Stimulated activated CD8-positive, alpha-beta memory T cell treated with anti-CD3 and anti-CD28 coated beads, Interleukin-4, amount 100 ng/mL, for 48 hours (primary cell): ENCODE measurements at regions not wholly inside any gene's neighbourhood (a gene's known extent, or its start where the extent isn't known, plus 50 kb on each side); places are given as distances from the start of the nearest gene placed in this dataset.

ENCODE experiments used
- DNase-seq: peaks from one replicate; pipeline ENCODE4 v3.0.0-alpha.2; 2020

- no peak for DNase-seq
Measured at GRCh38 chr18:4851301-4851976, 345.6 kb downstream of the AKAIN1 start.

GRCh38 chr18:4847056-4847455 is 350.0 kb downstream of the AKAIN1 start:
- no peak for DNase-seq

DNA sequence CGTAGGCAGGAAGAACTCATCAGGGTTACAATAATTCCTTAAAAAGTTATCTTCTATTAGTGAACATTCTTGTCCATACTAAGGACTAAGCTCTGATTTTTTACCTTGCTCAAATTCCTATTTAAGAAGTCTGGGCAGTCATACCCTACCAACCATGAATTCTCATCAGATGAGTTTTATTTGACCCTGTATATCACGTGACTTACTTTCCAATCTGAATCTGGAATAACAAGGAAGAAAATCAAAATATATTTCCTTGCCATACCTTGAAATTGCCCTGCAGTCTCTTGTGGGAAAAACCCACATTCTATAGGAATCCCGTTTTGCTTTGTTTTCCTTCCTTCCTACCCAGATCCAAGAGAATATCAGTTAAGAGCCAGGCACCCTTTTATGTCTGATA is 352.7 kb downstream of the AKAIN1 start:
- DNase-seq: no peak

GRCh38 chr18:4843771-4844170 is 353.3 kb downstream of the AKAIN1 start:
- DNase-seq: no peak

DNA sequence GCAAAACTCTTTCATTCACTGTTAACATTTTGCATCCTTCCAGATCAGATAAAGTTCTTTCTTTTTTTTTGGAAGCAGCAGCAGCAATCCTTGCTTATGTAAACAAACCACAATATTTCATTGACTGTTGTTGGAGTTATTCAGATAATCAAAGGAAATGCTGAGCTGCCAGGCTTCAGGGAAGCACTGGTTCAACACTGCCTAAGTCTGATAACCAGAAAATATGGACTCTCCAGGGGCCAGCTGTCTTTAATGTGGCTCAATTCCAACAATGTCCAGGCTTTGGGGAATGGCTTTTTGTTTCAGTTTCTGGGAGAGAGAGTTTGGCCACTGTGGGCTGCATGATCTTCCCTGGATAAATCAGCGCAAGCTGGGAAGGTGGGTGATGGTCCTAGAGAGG is 354.3 kb downstream of the AKAIN1 start:
- DNase-seq: no peak

DNA sequence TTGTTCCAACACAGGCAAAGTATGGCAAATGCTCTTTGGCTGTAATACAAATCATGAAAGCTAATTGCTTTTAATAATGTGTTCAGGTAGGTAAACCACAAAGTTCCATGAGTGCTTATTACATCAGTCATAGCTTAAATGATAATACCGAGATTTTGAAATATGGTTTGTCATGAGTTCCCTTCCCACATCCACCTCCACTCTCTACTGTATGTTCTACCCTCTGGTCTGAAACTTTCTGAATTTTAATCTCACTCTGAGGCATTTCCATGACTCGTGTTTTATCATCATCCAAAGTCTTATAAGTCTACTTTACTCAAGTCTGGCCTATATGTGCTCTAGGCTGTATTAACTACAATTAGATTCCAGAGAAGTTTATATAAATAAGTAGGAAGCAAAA is 354.8 kb downstream of the AKAIN1 start:
- no peak for DNase-seq

DNA sequence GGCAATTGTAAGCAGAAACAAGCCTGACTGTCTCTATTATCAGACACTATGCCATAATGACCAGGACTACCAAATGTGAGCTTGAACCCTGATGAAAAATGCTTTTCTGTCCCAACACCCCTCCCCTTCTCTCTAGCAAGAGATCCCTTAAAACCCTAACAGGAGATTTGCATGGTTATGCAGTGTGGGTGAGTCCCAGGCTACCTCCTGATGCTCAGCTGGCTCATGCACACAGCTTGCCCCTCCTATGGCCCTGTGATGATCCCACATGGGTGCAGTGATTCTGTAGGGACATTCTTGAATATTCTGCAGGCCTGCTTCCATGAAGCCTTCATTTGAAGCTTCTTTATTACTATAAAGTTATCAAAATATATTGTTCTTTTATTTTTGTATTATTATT is 357.4 kb downstream of the AKAIN1 start:
- no peak for DNase-seq

GRCh38 chr18:4836141-4836540 is 360.9 kb downstream of the AKAIN1 start:
- DNase-seq: no peak

DNA sequence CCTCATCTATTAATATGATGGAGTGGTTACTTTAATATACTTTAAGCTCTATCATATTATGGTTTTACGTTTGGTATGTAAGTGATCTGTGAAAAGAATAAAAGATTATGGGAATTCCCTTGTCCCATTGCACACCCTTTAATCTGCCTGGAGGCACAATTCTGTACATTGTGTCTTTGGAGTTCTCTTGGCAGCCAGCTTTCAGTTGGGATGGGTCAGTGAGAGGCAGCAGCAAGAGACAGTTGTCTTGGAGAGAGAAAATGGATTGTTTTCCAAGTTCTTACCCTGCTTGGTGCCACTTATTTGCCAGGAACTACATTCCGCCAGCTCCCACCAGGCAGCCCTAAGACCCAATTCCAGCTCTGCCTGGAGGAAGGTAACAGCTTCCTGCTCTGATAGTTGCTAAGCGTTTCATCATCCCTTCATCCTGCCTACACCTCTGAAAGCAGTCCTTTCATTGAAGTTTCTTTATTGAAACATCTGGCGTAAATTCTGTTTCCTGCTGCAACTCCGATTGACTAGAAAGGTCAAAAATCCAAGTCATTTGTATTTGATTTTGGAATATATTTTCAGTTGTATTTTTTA is 365.2 kb downstream of the AKAIN1 start:
- no peak for DNase-seq

DNA sequence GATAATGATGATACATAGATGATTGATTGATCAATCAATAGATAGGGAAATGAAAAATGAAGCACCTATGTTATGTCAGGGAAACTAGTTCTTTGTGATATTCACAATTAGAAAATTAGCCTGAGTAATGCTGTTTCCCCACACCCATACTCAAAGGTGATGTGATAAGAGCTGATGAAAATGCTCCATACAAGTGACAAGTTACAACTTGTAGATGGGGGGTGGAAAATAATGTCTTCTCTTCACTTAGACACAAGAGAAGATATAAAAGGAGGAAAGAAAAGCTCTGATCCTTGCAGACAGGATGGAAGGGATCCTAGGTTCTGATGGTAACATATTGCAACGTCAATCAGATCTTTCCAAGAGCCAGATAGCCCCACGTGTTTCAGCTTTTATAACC is 365.9 kb downstream of the AKAIN1 start:
- DNase-seq: no peak

- DNase-seq: no peak
Measured at GRCh38 chr18:4823091-4823490, 368.0 kb upstream of the DLGAP1 start.

DNA sequence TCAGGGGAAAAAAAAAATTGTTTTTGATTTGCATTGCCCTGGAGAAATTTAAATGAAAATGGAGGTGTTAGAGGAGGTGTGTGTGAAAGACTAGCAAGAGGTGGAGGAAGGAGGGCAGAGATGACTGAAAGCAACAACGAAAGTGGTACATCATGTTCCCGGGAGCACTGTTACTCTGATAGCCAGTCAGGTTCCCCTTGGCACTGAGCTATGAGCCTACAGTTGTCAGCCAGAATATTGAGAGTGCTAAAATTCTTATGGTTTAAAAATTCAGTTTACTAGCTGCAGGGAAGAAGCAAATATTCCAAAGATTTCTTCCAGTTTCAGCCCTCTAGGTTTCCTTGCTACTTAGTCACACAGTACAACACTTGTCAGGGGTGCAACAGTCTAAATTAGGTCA is 366.7 kb upstream of the DLGAP1 start:
- DNase-seq: no peak

- DNase-seq: no peak
Measured at GRCh38 chr18:4817665-4818064, 362.6 kb upstream of the DLGAP1 start.

DNA sequence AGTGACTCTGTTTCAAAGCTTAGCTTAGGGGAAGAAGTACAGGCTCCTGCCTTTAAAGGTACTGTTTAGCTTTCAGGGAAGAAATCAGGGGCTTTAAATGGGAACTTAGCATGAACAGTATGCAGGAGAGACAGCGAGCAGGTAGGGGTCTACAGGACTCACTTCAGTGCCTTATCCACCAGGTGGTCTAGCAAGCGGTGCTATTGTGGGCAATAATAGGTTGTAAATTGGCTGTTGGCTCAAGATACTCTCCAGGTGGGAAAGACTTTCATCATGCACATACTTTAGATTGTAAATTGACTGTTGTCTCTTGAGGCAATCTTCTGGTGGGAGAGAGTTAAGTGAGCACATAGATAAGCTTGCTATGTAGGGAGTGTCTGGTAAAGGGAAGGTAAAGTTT is 358.6 kb upstream of the DLGAP1 start:
- DNase-seq: no peak

DNA sequence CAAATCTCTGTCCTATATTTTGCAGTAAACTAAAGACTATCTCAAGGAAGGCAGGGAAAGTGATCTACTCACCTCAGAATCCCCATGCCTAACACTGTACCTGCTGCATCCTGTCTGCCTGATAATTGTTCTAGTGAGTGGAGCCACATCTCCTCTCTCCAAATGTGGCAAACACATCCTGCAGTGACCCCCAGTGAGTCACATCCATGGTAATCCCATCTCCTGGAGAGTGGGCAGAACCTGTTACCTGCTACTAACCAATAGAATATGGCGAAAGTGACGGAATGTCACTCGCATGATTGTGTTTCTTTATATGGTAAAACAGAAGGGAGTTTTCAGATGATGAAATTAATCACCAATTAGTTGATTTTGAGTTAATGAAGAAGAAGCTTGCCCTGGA is 353.8 kb upstream of the DLGAP1 start:
- DNase-seq: no peak

- DNase-seq: no peak
Measured at GRCh38 chr18:4807604-4808293, 352.6 kb upstream of the DLGAP1 start.

GRCh38 chr18:4806331-4806730 is 351.2 kb upstream of the DLGAP1 start:
- DNase-seq: no peak

- DNase-seq: no peak
Measured at GRCh38 chr18:4802296-4802695, 347.2 kb upstream of the DLGAP1 start.

DNA sequence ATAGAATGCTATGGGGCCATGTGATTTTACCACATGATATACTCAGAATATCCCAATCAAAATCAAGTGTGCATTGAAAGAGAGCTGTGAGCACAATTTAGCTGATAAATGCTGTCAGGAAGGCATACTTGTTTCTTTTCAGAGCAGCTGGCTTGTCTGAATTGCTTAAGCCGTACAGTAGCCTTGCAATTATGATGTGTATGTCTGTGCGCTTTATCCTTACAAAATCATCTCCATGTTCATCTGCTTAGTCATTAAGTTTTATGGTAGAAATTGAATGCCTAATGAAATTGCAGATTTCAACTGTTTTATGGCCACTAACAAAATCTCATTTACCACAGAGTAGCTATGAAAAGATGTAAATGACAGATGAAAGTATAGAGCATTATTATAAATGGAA is 346.0 kb upstream of the DLGAP1 start:
- DNase-seq: no peak

- no peak for DNase-seq
Measured at GRCh38 chr18:4797002-4797685, 342.0 kb upstream of the DLGAP1 start.

- DNase-seq: no peak
Measured at GRCh38 chr18:4789506-4789905, 334.4 kb upstream of the DLGAP1 start.

DNA sequence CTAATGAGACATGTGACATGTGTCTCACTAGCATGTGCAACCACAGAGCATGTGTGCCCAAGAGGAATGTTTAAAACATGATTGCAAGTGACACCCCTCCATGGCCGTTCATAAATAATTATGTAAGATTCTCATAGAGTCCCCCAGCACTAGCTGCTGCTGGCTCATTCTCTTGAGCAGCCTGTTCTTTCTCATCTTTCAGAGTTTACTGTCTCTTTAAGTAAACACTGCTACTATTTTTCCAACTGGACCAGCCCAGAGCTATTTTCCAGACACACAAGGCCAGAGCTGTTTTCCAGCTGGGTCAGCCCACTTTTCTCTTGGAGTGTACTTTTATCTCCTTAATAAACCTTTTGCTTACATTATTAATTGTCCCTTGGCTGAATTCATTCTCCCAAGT is 326.8 kb upstream of the DLGAP1 start:
- DNase-seq: no peak

DNA sequence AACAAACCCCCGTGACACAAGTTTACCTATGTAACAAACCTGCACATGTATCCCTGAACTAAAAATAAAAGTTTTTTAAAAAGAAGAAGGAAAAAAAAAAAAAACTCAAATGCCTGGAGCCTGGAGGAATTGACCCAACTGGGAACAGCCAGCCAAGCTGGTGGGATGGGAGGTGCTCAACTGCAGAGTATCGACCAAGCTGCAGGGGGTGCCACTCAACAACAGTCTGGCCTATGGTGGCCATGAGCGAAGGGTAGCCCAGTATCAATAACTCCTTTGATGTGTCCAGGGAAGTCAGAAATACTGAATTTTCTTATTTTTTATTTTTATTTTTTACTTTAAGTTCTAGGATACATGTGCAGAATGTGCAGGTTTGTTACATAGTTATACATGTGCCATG is 310.3 kb upstream of the DLGAP1 start:
- no peak for DNase-seq

DNA sequence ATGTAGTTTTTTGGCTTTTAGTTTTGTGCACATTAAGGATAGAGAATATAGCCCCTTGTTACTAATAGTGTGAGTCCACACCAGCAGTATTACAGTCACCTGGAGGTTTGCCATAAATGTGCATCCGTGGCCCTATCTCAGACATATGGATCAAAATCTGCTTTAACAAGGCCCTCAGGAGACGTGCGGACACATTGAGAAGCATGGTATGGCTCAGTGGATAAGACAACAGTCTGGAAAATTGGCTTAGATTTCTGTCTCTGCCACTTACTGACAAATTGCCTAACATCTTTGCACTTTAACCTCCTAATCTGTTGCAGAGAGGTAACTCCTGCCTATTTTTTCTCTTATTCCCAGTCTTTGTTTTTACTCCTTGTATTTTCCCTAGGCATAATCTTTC is 307.2 kb upstream of the DLGAP1 start:
- DNase-seq: no peak
